Esophagus squamous epithelium (tissue), 5 donors: ENCODE measurements at regions not wholly inside any gene's neighbourhood (a gene's known extent, or its start where the extent isn't known, plus 50 kb on each side); places are given as distances from the start of the nearest gene placed in this dataset.
A peak's percentile ranks its signal among the peaks of the same experiment; 100 is the strongest.

ENCODE experiments used
- DNase-seq: peaks from one replicate; lab custom pipeline; 2025; lab: John Stamatoyannopoulos, UW
- H3K27ac ChIP-seq, 4 donors: fragments of 200-600 bp; sonication (generic); one replicate each; pipeline ENCODE4 v1.5.1; 2016 to 2019; ENCODE audit warnings: mild to moderate bottlenecking in 1 of 4
- H3K27me3 ChIP-seq, 4 donors: fragments of 200-600 bp; sonication (generic); 1 replicate in 3 of 4; 2 replicates in 1 of 4; pipeline versions ENCODE4 v1.5.1 to v1.6.0; 2017 to 2021; ENCODE audit warnings: antibody characterized with exemption in 1 of 4
- H3K36me3 ChIP-seq, 3 donors: fragments of 200-600 bp; sonication (generic); one replicate each; pipeline ENCODE4 v1.5.1; 2016 to 2019
- H3K4me1 ChIP-seq, 3 donors: fragments of 200-600 bp; sonication (generic); one replicate each; pipeline ENCODE4 v1.5.1; 2017 to 2019
- H3K4me3 ChIP-seq, 4 donors: fragments of 200-600 bp; sonication (generic); 1 replicate in 3 of 4; 2 replicates in 1 of 4; pipeline ENCODE4 v1.5.1; 2016 to 2019; ENCODE audit warnings: mild to moderate bottlenecking in 2 of 4, moderate library complexity in 1 of 4
- H3K9me3 ChIP-seq, 3 donors: fragments of 200-600 bp; sonication (generic); one replicate each; pipeline ENCODE4 v1.5.1; 2016 to 2019
- CTCF ChIP-seq, 6 experiments: fragments of 450-650 bp in 4 of 6; fragments of 200-600 bp in 2 of 6; sonication (generic) in 2 of 6; IDR thresholded peaks; one replicate each; pipeline ENCODE4 v1.5.1; 2016 to 2019; ENCODE audit warnings: antibody characterized with exemption in 6 of 6, mild to moderate bottlenecking in 4 of 6, moderate library complexity in 4 of 6
- POLR2A ChIP-seq, 4 donors: fragments of 450-650 bp; IDR thresholded peaks; one replicate each; pipeline ENCODE4 v1.6.1; 2017; ENCODE audit warnings: antibody characterized with exemption in 4 of 4, mild to moderate bottlenecking in 4 of 4, moderate library complexity in 3 of 4
- WGBS, 2 donors: methylation state at CpG; one replicate each; pipeline ENCODE4 v1.1.5; 2018; 5-methylcytosine and 5-hydroxymethylcytosine counted together
- intact Hi-C: fragments of 100-400 bp; cut with DNase I; formaldehyde crosslinking; loops from one replicate; pipeline ENCODE4 v1.15.0; 2022
- donor health status: DM: yes; HTN: yes; CAD: no.

- DNase-seq = no peak
- Histone ChIP-seq H3K9me3 (no peaks in the 10 kb centered on the region), H3K4me3 (no peak overlapping the region), H3K4me1 (peaks cover 0 to 20% (median 0%) of the 10 kb centered on the region in 3 donors), H3K27me3 (no peaks in the 10 kb centered on the region), H3K27ac (no peak overlapping the region), H3K36me3 (no peaks in the 10 kb centered on the region)
- intact Hi-C loops = no loop called here
- TF ChIP-seq CTCF (IDR thresholded peaks at IDR 0.05) (no peak), POLR2A (IDR thresholded peaks at IDR 0.05) (no peak)
- WGBS, 2 donors = 98 to 100% methylated on average over 1 to 3 of the region's 3 CpGs
These were observed 345.6 kb upstream of the PROK2 start for GRCh38 chr3:72130565-72130964.

- Histone ChIP-seq H3K9me3 (no peaks in the 10 kb centered on the region), H3K4me1 (peaks cover 0 to 21% (median 0%) of the 10 kb centered on the region in 3 donors), H3K27me3 (no peaks in the 10 kb centered on the region), H3K36me3 (no peaks in the 10 kb centered on the region), H3K4me3 (no peak overlapping the region), H3K27ac (peak overlapping the region in 1 of 4 donors; percentile 25)
- TF ChIP-seq POLR2A (IDR thresholded peaks at IDR 0.05) = no peak
- no peak for TF ChIP-seq CTCF (IDR thresholded peaks at IDR 0.05)
- intact Hi-C loops = no loop called here
- 27 to 42% methylated on average over 5 of the region's 5 CpGs for WGBS, 2 donors
- DNase-seq = no peak
These were observed 344.6 kb upstream of the PROK2 start for GRCh38 chr3:72129501-72130094.

- Histone ChIP-seq H3K27ac (peak overlapping the region in 1 of 4 donors; percentile 25), H3K4me1 (peaks cover 0 to 26% (median 0%) of the 10 kb centered on the region in 3 donors), H3K27me3 (no peaks in the 10 kb centered on the region), H3K36me3 (no peaks in the 10 kb centered on the region), H3K4me3 (no peak overlapping the region), H3K9me3 (no peaks in the 10 kb centered on the region)
- 25 to 50% methylated on average over 2 of the region's 2 CpGs for WGBS, 2 donors
- TF ChIP-seq CTCF (IDR thresholded peaks at IDR 0.05) (no peak), POLR2A (IDR thresholded peaks at IDR 0.05) (no peak)
- DNase-seq = no peak
- intact Hi-C loops = no loop called here
These were observed 344.0 kb upstream of the PROK2 start for GRCh38 chr3:72128921-72129320.

GRCh38 chr3:72127844-72128243 is 342.9 kb upstream of the PROK2 start:
- Histone ChIP-seq H3K4me1 (peaks cover 0 to 36% (median 4%) of the 10 kb centered on the region in 3 donors), H3K27me3 (no peaks in the 10 kb centered on the region), H3K36me3 (no peaks in the 10 kb centered on the region), H3K27ac (no peak overlapping the region), H3K9me3 (no peaks in the 10 kb centered on the region), H3K4me3 (no peak overlapping the region)
- no peak for TF ChIP-seq POLR2A (IDR thresholded peaks at IDR 0.05)
- no peak for TF ChIP-seq CTCF (IDR thresholded peaks at IDR 0.05)
- intact Hi-C loops = no loop called here
- no peak for DNase-seq
- WGBS, 2 donors = 73 to 86% methylated on average over 3 of the region's 3 CpGs

GRCh38 chr3:72127224-72127612 is 342.3 kb upstream of the PROK2 start:
- Histone ChIP-seq H3K9me3 (no peaks in the 10 kb centered on the region), H3K27ac (no peak overlapping the region), H3K27me3 (no peaks in the 10 kb centered on the region), H3K4me3 (no peak overlapping the region), H3K4me1 (peaks cover 0 to 36% (median 4%) of the 10 kb centered on the region in 3 donors), H3K36me3 (no peaks in the 10 kb centered on the region)
- 85 to 89% methylated on average over 4 of the region's 4 CpGs for WGBS, 2 donors
- no peak for DNase-seq
- TF ChIP-seq POLR2A (IDR thresholded peaks at IDR 0.05) (no peak), CTCF (IDR thresholded peaks at IDR 0.05) (no peak)
- intact Hi-C loops = no loop called here
